ENCODE measurements at regions not wholly inside any gene's neighbourhood (a gene's known extent, or its start where the extent isn't known, plus 50 kb on each side); places are given as distances from the start of the nearest gene placed in this dataset.

- no peak for TF ChIP-seq CTCF (IDR thresholded peaks at IDR 0.05)
- TF ChIP-seq POLR2A (IDR thresholded peaks at IDR 0.05): no peak
Measured at GRCh38 chr9:121574774-121575519, 75.3 kb upstream of the GGTA1 start.

Data from lower leg skin (tissue), 3 donors.